Natural killer cell (primary cell): ENCODE measurements at regions not wholly inside any gene's neighbourhood (a gene's known extent, or its start where the extent isn't known, plus 50 kb on each side); places are given as distances from the start of the nearest gene placed in this dataset.
A peak's percentile ranks its signal among the peaks of the same experiment; 100 is the strongest.

ENCODE experiments used
- ATAC-seq, 3 donors: fragments of 150-1000 bp in 2 of 3; fragments of 200-7000 bp in 1 of 3; cut with Tn5 transposase; 1 replicate in 1 of 3; 2 replicates in 2 of 3; pipeline ENCODE4 v1.10.0; 2021; ENCODE audit warnings: mild to moderate bottlenecking in 2 of 3, moderate library complexity in 2 of 3
- DNase-seq, 2 donors: peaks; one replicate each; pipeline versions ENCODE4 v3.0.0 to v3.0.0-alpha.2; 2013 to 2021; ENCODE audit warnings: mixed read lengths in 1 of 2
- H3K27ac ChIP-seq: one replicate; pipeline ENCODE4 v1.5.1; 2013; ENCODE audit warnings: mild to moderate bottlenecking, low read length
- H3K27me3 ChIP-seq: one replicate; pipeline ENCODE4 v1.6.1; 2013; ENCODE audit warnings: low read length; ENCODE audit not compliant: control insufficient read depth, insufficient read depth
- H3K36me3 ChIP-seq: one replicate; pipeline ENCODE4 v1.6.1; 2013; ENCODE audit warnings: low read length; ENCODE audit not compliant: control insufficient read depth, insufficient read depth
- H3K4me1 ChIP-seq: one replicate; pipeline ENCODE4 v1.6.1; 2013; ENCODE audit warnings: low read length; ENCODE audit not compliant: control insufficient read depth, insufficient read depth
- H3K4me3 ChIP-seq: one replicate; pipeline ENCODE4 v1.5.1; 2013; ENCODE audit warnings: low read length
- H3K9me3 ChIP-seq: one replicate; pipeline ENCODE4 v1.6.1; 2013; ENCODE audit warnings: low read length; ENCODE audit not compliant: control insufficient read depth, insufficient read depth
- H3K27ac Mint-ChIP-seq, 2 donors: one replicate each; pipeline ENCODE4 v1.8.0; 2022; ENCODE audit warnings: mild to moderate bottlenecking in 2 of 2, mixed read lengths in 2 of 2, moderate library complexity in 1 of 2
- H3K27me3 Mint-ChIP-seq, 2 donors: one replicate each; pipeline ENCODE4 v1.8.0; 2022; ENCODE audit warnings: low read depth in 2 of 2, mixed read lengths in 2 of 2
- H3K36me3 Mint-ChIP-seq: one replicate; pipeline ENCODE4 v1.8.0; 2022; ENCODE audit warnings: mixed read lengths
- H3K4me1 Mint-ChIP-seq, 2 donors: one replicate each; pipeline ENCODE4 v1.8.0; 2022; ENCODE audit warnings: mixed read lengths in 2 of 2
- H3K4me3 Mint-ChIP-seq: one replicate; pipeline ENCODE4 v1.8.0; 2022; ENCODE audit warnings: mild to moderate bottlenecking, moderate library complexity, mixed read lengths
- H3K9me3 Mint-ChIP-seq, 2 donors: one replicate each; pipeline ENCODE4 v1.8.0; 2022; ENCODE audit warnings: mixed read lengths in 2 of 2
- WGBS: methylation state at CpG from one replicate; pipeline ENCODE4 v1.1.7; 2013; ENCODE audit warnings: missing lambda C conversion rate; ENCODE audit not compliant: insufficient coverage; 5-methylcytosine and 5-hydroxymethylcytosine counted together
- intact Hi-C: fragments of 100-400 bp; cut with micrococcal nuclease; formaldehyde crosslinking; loops from one replicate; pipeline ENCODE4 v1.14.2; 2022
- TF ChIP-seq, protein P1 (sequence below): fragments of 200-600 bp; IDR thresholded peaks from one replicate; pipeline ENCODE4 v1.8.0; 2022; ENCODE audit warnings: antibody characterized with exemption

GRCh38 chr6:119476554-119476953 lies 127.0 kb upstream of the MAN1A1 start:
- intact Hi-C loops: no loop called here
- DNase-seq (no peak), ATAC-seq (no peak)
- TF ChIP-seq, protein P1, sequence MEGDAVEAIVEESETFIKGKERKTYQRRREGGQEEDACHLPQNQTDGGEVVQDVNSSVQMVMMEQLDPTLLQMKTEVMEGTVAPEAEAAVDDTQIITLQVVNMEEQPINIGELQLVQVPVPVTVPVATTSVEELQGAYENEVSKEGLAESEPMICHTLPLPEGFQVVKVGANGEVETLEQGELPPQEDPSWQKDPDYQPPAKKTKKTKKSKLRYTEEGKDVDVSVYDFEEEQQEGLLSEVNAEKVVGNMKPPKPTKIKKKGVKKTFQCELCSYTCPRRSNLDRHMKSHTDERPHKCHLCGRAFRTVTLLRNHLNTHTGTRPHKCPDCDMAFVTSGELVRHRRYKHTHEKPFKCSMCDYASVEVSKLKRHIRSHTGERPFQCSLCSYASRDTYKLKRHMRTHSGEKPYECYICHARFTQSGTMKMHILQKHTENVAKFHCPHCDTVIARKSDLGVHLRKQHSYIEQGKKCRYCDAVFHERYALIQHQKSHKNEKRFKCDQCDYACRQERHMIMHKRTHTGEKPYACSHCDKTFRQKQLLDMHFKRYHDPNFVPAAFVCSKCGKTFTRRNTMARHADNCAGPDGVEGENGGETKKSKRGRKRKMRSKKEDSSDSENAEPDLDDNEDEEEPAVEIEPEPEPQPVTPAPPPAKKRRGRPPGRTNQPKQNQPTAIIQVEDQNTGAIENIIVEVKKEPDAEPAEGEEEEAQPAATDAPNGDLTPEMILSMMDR: no peak
- Histone ChIP-seq H3K4me1 (no peaks in the 10 kb centered on the region), H3K9me3 (no peaks in the 10 kb centered on the region), H3K27ac (no peak overlapping the region), H3K36me3 (no peaks in the 10 kb centered on the region), H3K4me3 (no peak overlapping the region), H3K27me3 (no peaks in the 10 kb centered on the region)
- Mint-ChIP-seq H3K4me3 (no peak overlapping the region), H3K36me3 (no peaks in the 10 kb centered on the region), H3K9me3 (no peaks in the 10 kb centered on the region), H3K27ac (no peak overlapping the region), H3K4me1 (peaks cover 0 to 5% of the 10 kb centered on the region in 2 donors), H3K27me3 (no peaks in the 10 kb centered on the region)
- WGBS: 45% methylated on average over 3 of the region's 4 CpGs

DNA sequence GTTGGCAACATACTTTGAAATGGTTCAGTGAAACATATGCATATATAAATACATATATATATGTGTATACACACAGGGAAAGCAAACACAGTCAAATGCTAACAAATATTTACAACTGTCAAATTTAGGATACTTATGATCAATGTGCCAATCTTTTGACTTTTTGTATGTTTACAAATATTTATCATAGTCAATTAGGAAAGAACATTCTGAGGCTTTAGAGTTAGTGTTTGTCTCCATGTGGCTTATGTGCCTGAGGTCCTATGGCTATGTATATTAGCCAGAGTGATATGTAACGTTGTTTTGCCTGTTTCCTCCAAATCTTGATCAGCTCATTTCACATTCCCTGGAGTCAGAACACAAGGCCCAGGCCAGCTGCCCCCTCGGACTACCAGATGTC lies 126.5 kb upstream of the MAN1A1 start:
- H3K27me3 Mint-ChIP-seq: no peaks in the 10 kb centered on the region
- TF ChIP-seq, protein P1: no peak
- Histone ChIP-seq H3K36me3 (no peaks in the 10 kb centered on the region), H3K4me1 (no peaks in the 10 kb centered on the region), H3K27ac (no peak overlapping the region), H3K9me3 (no peaks in the 10 kb centered on the region), H3K4me3 (no peak overlapping the region), H3K27me3 (no peaks in the 10 kb centered on the region)
- H3K4me1 Mint-ChIP-seq: peaks cover 0 to 9% of the 10 kb centered on the region in 2 donors
- ATAC-seq (no peak), DNase-seq (no peak)
- intact Hi-C loops: no loop called here
- no peaks in the 10 kb centered on the region for H3K9me3 Mint-ChIP-seq
- H3K36me3 Mint-ChIP-seq: no peaks in the 10 kb centered on the region
- H3K4me3 Mint-ChIP-seq: no peak overlapping the region
- whole genome bisulfite sequencing: 49% methylated on average over 2 of the region's 2 CpGs
- H3K27ac Mint-ChIP-seq: no peak overlapping the region

GRCh38 chr6:119470893-119471542 lies 121.5 kb upstream of the MAN1A1 start:
- Histone ChIP-seq H3K27me3 (no peaks in the 10 kb centered on the region), H3K4me3 (no peak overlapping the region), H3K27ac (no peak overlapping the region), H3K4me1 (no peaks in the 10 kb centered on the region), H3K36me3 (no peaks in the 10 kb centered on the region), H3K9me3 (no peaks in the 10 kb centered on the region)
- no peaks in the 10 kb centered on the region for H3K27me3 Mint-ChIP-seq
- intact Hi-C loops: no loop called here
- H3K4me1 Mint-ChIP-seq: peaks cover 6 to 9% of the 10 kb centered on the region in 2 donors
- H3K4me3 Mint-ChIP-seq: no peak overlapping the region
- H3K36me3 Mint-ChIP-seq: no peaks in the 10 kb centered on the region
- no peak for ATAC-seq
- TF ChIP-seq, protein P1: no peak
- DNase-seq: no peak
- no peaks in the 10 kb centered on the region for H3K9me3 Mint-ChIP-seq
- no peak overlapping the region for H3K27ac Mint-ChIP-seq
- WGBS: no CpG with 5 or more reads among the region's 3 CpGs

GRCh38 chr6:119467488-119468081 lies 118.0 kb upstream of the MAN1A1 start:
- Histone ChIP-seq H3K9me3 (no peaks in the 10 kb centered on the region), H3K36me3 (no peaks in the 10 kb centered on the region), H3K4me1 (no peaks in the 10 kb centered on the region), H3K27ac (no peak overlapping the region), H3K27me3 (no peaks in the 10 kb centered on the region), H3K4me3 (no peak overlapping the region)
- 59% methylated on average over 2 of the region's 2 CpGs for WGBS
- intact Hi-C loops: no loop called here
- Mint-ChIP-seq H3K4me3 (no peak overlapping the region), H3K9me3 (no peaks in the 10 kb centered on the region), H3K4me1 (peaks cover 9 to 11% of the 10 kb centered on the region in 2 donors), H3K36me3 (no peaks in the 10 kb centered on the region), H3K27me3 (no peaks in the 10 kb centered on the region), H3K27ac (no peak overlapping the region)
- peak in 1 of 2 donors; percentile 4 for DNase-seq
- ATAC-seq: no peak
- TF ChIP-seq, protein P1: no peak
